NT2/D1 (cell line): ENCODE measurements at regions not wholly inside any gene's neighbourhood (a gene's known extent, or its start where the extent isn't known, plus 50 kb on each side); places are given as distances from the start of the nearest gene placed in this dataset.

Experiments
- SUZ12 ChIP-seq: IDR thresholded peaks from 2 replicates; pipeline ENCODE4 v1.6.1; 2011; ENCODE audit not compliant: insufficient read length, insufficient read depth; ENCODE audit errors: extremely low read depth
- ZNF274 ChIP-seq: IDR thresholded peaks from 2 replicates; pipeline ENCODE4 v1.6.1; 2011; ENCODE audit warnings: mild to moderate bottlenecking, low read depth, low read length

- TF ChIP-seq ZNF274, result no peak
- TF ChIP-seq SUZ12, result no peak
These were observed 768.6 kb upstream of the HS6ST1 start for GRCh38 chr2:129087133-129087813.
